Mucosa of descending colon (tissue), 3 donors: ENCODE measurements at regions not wholly inside any gene's neighbourhood (a gene's known extent, or its start where the extent isn't known, plus 50 kb on each side); places are given as distances from the start of the nearest gene placed in this dataset.

Experiments used
- ATAC-seq: fragments of 200-7000 bp; cut with Tn5 transposase; one replicate; pipeline ENCODE4 v1.9.1; 2020; ENCODE audit warnings: mild to moderate bottlenecking, moderate library complexity
- DNase-seq, 3 donors: peaks; one replicate each; pipeline ENCODE4 v3.0.0-alpha.2; 2020
- H3K36me3 ChIP-seq: fragments of 200-600 bp; one replicate; pipeline ENCODE4 v1.8.0; 2021; ENCODE audit warnings: low read depth, mild to moderate bottlenecking
- H3K4me1 ChIP-seq: fragments of 200-600 bp; one replicate; pipeline ENCODE4 v1.8.0; 2021; ENCODE audit warnings: low read depth, mild to moderate bottlenecking
- H3K4me3 ChIP-seq: fragments of 200-600 bp; one replicate; pipeline ENCODE4 v1.8.0; 2021; ENCODE audit warnings: mild to moderate bottlenecking
- H3K9me3 ChIP-seq: fragments of 200-600 bp; one replicate; pipeline ENCODE4 v1.8.0; 2021; ENCODE audit warnings: mild to moderate bottlenecking
- intact Hi-C, 2 donors: fragments of 100-400 bp; cut with DNase I in 1 of 2; cut with micrococcal nuclease in 1 of 2; formaldehyde crosslinking; loops; one replicate each; pipeline versions ENCODE4 v1.11.0 to v1.11.1; 2022; cut with DNase I, micrococcal nuclease
- TF ChIP-seq, protein P1 (sequence below): fragments of 200-600 bp; IDR thresholded peaks from one replicate; pipeline ENCODE4 v1.8.0; 2022; ENCODE audit warnings: antibody characterized with exemption, mild to moderate bottlenecking
- donor health status: DM: no; HTN: no; CAD: no; lungs with moderate emphysema.
- donor health status: DM: no; HTN: no; CAD: no.
- donor health status: DM: no; HTN: yes; CAD: no.

DNA sequence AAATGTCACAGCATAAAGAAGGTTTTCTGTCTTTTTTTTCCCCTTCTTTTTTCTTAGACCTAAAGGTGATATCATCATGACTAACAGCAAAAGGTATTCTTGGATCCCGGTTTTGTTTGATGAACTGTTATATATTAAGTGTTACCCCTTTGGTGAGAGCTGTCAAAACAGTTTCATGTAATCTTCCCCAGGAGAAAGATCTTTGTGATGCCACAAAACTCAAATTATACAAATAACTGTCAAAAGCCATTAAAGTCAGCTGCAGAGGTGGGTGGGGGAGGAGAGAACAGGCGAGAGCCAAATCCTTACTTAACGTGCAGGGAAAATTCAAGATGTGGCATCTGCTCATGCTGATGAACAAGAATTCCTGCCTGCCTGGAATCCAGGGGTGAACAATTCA is 258.2 kb downstream of the BMP7 start:
- no peak overlapping the region for H3K4me3 ChIP-seq
- intact Hi-C loops: no loop called here
- TF ChIP-seq, protein P1, sequence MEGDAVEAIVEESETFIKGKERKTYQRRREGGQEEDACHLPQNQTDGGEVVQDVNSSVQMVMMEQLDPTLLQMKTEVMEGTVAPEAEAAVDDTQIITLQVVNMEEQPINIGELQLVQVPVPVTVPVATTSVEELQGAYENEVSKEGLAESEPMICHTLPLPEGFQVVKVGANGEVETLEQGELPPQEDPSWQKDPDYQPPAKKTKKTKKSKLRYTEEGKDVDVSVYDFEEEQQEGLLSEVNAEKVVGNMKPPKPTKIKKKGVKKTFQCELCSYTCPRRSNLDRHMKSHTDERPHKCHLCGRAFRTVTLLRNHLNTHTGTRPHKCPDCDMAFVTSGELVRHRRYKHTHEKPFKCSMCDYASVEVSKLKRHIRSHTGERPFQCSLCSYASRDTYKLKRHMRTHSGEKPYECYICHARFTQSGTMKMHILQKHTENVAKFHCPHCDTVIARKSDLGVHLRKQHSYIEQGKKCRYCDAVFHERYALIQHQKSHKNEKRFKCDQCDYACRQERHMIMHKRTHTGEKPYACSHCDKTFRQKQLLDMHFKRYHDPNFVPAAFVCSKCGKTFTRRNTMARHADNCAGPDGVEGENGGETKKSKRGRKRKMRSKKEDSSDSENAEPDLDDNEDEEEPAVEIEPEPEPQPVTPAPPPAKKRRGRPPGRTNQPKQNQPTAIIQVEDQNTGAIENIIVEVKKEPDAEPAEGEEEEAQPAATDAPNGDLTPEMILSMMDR: no peak
- no peaks in the 10 kb centered on the region for H3K9me3 ChIP-seq
- ATAC-seq (no peak), DNase-seq (no peak)
- H3K4me1 ChIP-seq: no peaks in the 10 kb centered on the region
- no peaks in the 10 kb centered on the region for H3K36me3 ChIP-seq

DNA sequence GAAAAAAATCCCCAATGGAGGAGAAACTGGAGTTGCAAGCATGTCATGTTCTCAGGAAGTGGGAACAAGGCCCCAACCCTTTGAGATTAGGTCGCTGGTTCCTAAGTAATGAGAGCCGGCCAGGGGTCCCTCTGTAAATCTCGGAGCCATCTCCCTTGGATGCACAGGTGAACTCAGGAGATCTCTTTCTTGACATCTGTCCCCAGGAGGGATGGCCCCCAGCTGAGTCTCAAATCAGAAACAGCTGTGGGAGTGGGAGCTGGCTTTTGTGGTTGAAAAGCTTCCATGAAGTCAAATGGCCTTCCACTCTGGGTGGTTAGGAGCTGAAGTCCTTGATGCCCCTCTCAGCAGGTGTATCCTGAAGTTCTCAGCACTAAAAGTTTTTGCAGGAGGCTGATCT is 257.1 kb downstream of the BMP7 start:
- H3K4me3 ChIP-seq: no peak overlapping the region
- TF ChIP-seq, protein P1: no peak
- no peaks in the 10 kb centered on the region for H3K9me3 ChIP-seq
- H3K4me1 ChIP-seq: no peaks in the 10 kb centered on the region
- no peak for DNase-seq
- intact Hi-C loops: no loop called here
- H3K36me3 ChIP-seq: no peaks in the 10 kb centered on the region
- ATAC-seq: no peak

DNA sequence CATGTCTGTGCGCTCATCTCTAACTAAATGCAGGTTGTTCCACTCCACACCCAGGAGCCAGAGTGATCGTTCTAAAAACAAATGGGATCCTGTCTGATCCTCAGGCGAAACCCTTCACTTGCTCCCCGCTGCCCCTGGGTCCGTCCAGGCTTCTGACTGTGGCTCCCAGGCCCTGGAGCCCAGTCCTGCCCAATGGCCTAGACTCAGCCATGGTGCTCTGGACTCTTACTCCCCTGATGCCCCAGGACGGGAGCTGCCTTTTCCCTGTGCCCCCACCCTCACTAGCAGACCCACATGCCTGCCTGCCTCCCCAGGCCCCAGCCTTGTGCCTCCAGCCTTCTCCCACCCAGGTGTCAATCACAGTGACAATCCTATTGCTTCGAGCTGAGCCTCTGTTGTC is 256.7 kb downstream of the BMP7 start:
- Histone ChIP-seq H3K4me1 (no peaks in the 10 kb centered on the region), H3K4me3 (no peak overlapping the region), H3K36me3 (no peaks in the 10 kb centered on the region), H3K9me3 (no peaks in the 10 kb centered on the region)
- TF ChIP-seq, protein P1: no peak
- no peak for ATAC-seq
- DNase-seq: no peak
- intact Hi-C loops: no loop called here

DNA sequence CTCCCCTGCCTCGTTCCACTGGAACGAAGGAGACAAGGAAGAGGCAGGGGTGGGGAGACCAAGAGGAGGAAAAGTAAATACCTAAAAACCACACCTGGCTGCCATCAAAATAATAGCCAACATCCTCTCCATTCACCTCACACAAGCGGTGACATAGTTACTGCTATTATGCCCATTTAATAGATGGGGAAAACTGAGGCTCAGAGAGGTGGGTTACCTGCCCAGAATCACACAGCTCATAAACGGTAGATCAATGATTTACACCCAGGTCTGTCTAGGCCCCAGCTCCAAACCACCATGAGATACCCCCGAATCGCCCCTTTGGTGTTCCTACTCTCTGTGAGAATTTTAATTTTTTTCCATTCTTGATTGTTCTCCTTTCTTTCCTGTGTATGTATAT is 253.8 kb downstream of the BMP7 start:
- intact Hi-C loops: no loop called here

DNA sequence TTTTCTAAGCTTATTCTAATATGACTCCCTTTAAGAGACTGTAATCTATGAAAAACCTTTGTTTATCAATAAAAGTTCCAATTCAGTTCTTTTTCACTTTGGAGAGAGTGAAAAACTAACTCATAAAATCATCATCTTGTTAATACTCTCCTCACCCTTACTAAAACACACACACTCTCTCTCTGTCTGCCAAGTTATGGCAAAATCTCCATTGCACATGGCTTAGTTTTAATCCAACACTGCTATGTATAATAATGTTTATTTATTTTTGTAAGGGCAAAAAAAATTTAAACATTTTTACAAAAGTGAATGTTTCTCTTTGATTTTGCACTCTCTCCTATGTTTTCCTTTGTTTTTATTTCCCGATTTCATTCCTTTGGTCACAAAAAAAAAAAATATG is 253.2 kb downstream of the BMP7 start:
- Histone ChIP-seq H3K4me1 (no peaks in the 10 kb centered on the region), H3K36me3 (no peaks in the 10 kb centered on the region), H3K9me3 (no peaks in the 10 kb centered on the region), H3K4me3 (no peak overlapping the region)
- intact Hi-C loops: no loop called here
- TF ChIP-seq, protein P1: no peak
- ATAC-seq (no peak), DNase-seq (no peak)

More for the DNA sequence above, 253.8 kb downstream of the BMP7 start:
- Histone ChIP-seq H3K4me1 (no peaks in the 10 kb centered on the region), H3K36me3 (no peaks in the 10 kb centered on the region), H3K9me3 (no peaks in the 10 kb centered on the region), H3K4me3 (no peak overlapping the region)
- TF ChIP-seq, protein P1: no peak
- DNase-seq (no peak), ATAC-seq (no peak)

DNA sequence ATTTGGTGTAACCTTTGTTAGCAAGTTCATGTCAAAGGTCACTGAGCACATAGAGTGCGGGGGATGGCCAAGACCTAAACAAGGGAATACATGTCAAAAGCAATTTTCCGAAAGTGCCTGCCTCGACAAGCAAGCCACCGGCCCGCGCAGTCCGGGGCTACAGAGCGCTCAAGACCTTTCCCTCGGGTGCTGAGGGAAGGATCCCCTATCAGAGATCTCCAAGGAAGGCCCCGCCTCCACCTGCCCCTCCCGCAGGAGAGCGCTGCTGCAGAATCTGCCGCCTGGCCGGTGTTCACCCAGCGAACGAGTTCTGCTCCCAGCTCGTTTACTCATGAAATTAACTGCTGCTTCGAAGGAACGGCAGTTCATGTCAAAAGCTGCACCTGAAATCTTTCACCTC is 252.7 kb downstream of the BMP7 start:
- Histone ChIP-seq H3K4me3 (no peak overlapping the region), H3K9me3 (no peaks in the 10 kb centered on the region), H3K36me3 (no peaks in the 10 kb centered on the region), H3K4me1 (no peaks in the 10 kb centered on the region)
- intact Hi-C loops: no loop called here
- DNase-seq (peak in 1 of 3 donors; percentile 4), ATAC-seq (no peak)
- TF ChIP-seq, protein P1: no peak
